OCI-LY1 (cell line): ENCODE measurements at regions not wholly inside any gene's neighbourhood (a gene's known extent, or its start where the extent isn't known, plus 50 kb on each side); places are given as distances from the start of the nearest gene placed in this dataset.

Experiments
- H2AFZ ChIP-seq: fragments of 200-600 bp; sonication (generic), shearing (Covaris generic); 2 replicates; pipeline ENCODE4 v1.6.0; 2014; ENCODE audit warnings: antibody characterized with exemption, mild to moderate bottlenecking, low read length
- H3F3A ChIP-seq: fragments of 200-600 bp; sonication (generic), shearing (Covaris generic); 2 replicates; pipeline ENCODE4 v1.6.0; 2014; ENCODE audit warnings: mild to moderate bottlenecking, antibody characterized with exemption, low read length, moderate library complexity; ENCODE audit not compliant: insufficient read depth
- H3K27ac ChIP-seq: fragments of 200-600 bp; sonication (generic); 2 replicates; pipeline ENCODE4 v1.5.1; 2014; ENCODE audit warnings: low read length, mixed run types, mild to moderate bottlenecking, low read depth; ENCODE audit not compliant: poor library complexity, severe bottlenecking
- H3K27me3 ChIP-seq: fragments of 200-600 bp; sonication (generic); 2 replicates; pipeline ENCODE4 v1.6.0; 2014; ENCODE audit warnings: antibody characterized with exemption, mild to moderate bottlenecking, low read length, moderate library complexity; ENCODE audit not compliant: insufficient read depth
- H3K36me3 ChIP-seq: fragments of 200-600 bp; sonication (generic); 2 replicates; pipeline ENCODE4 v1.6.1; 2014; ENCODE audit warnings: mild to moderate bottlenecking, antibody characterized with exemption, low read length, moderate library complexity, mixed read lengths; ENCODE audit not compliant: insufficient read depth
- H3K4me1 ChIP-seq: fragments of 200-600 bp; sonication (generic); 2 replicates; pipeline ENCODE4 v1.5.1; 2014; ENCODE audit warnings: mild to moderate bottlenecking, low read length, moderate library complexity; ENCODE audit not compliant: insufficient read depth, severe bottlenecking
- H3K4me2 ChIP-seq: fragments of 200-600 bp; sonication (generic), shearing (Covaris generic); 2 replicates; pipeline ENCODE4 v1.6.1; 2014; ENCODE audit warnings: low read length
- H3K4me3 ChIP-seq: fragments of 200-600 bp; sonication (generic); 2 replicates; pipeline ENCODE4 v1.5.1; 2014; ENCODE audit warnings: low read length, low read depth, mild to moderate bottlenecking, mixed read lengths; ENCODE audit not compliant: poor library complexity, severe bottlenecking
- H3K79me2 ChIP-seq: fragments of 200-600 bp; shearing (Covaris generic); 2 replicates; pipeline ENCODE4 v1.6.1; 2016; ENCODE audit warnings: mixed run types, low read length, mixed read lengths; ENCODE audit not compliant: insufficient read depth
- H3K9ac ChIP-seq: fragments of 200-600 bp; sonication (generic), shearing (Covaris generic); 2 replicates; pipeline ENCODE4 v1.6.1; 2014; ENCODE audit warnings: mild to moderate bottlenecking, low read length, mixed read lengths
- H3K9me2 ChIP-seq: fragments of 200-600 bp; sonication (generic), shearing (Covaris generic); 2 replicates; pipeline ENCODE4 v1.6.1; 2014; ENCODE audit warnings: low read depth, mild to moderate bottlenecking, low read length, mixed read lengths
- H3K9me3 ChIP-seq: fragments of 200-600 bp; shearing (Covaris generic); 2 replicates; pipeline ENCODE4 v1.6.1; 2014; ENCODE audit warnings: low read length, mixed read lengths
- H4K20me1 ChIP-seq: fragments of 200-600 bp; sonication (generic), shearing (Covaris generic); 2 replicates; pipeline ENCODE4 v1.6.0; 2016; ENCODE audit warnings: mild to moderate bottlenecking, low read length; ENCODE audit not compliant: insufficient read depth
- CTCF ChIP-seq: fragments of 200-600 bp; sonication (generic), shearing (Covaris generic); IDR thresholded peaks from 2 replicates; pipeline ENCODE4 v1.5.1; 2017; ENCODE audit warnings: mild to moderate bottlenecking, antibody characterized with exemption, low read length, moderate library complexity, mixed read lengths
- EZH2 ChIP-seq: fragments of 200-600 bp; sonication (generic), shearing (Covaris generic); IDR thresholded peaks from 2 replicates; pipeline ENCODE4 v1.8.0; 2017; ENCODE audit warnings: borderline replicate concordance, mixed run types, mild to moderate bottlenecking, antibody characterized with exemption, low read length, moderate library complexity, mixed read lengths

- Histone ChIP-seq H4K20me1 (no peaks in the 10 kb centered on the region), H3K4me2 (no peak overlapping the region), H3K27ac (no peak overlapping the region), H3K27me3 (no peaks in the 10 kb centered on the region), H3K9ac (no peak overlapping the region), H3K36me3 (no peaks in the 10 kb centered on the region), H2AFZ (no peak overlapping the region), H3F3A (no peaks in the 10 kb centered on the region), H3K4me3 (no peak overlapping the region), H3K9me3 (no peaks in the 10 kb centered on the region), H3K79me2 (no peaks in the 10 kb centered on the region), H3K4me1 (no peaks in the 10 kb centered on the region), H3K9me2 (no peaks in the 10 kb centered on the region)
- no peak for TF ChIP-seq EZH2
- no peak for TF ChIP-seq CTCF
Measured at GRCh38 chr16:8096211-8096610, 494.1 kb downstream of the TMEM114 start.

- Histone ChIP-seq H3K27me3 (no peaks in the 10 kb centered on the region), H3K4me1 (no peaks in the 10 kb centered on the region), H3K9me3 (no peaks in the 10 kb centered on the region), H3K79me2 (no peaks in the 10 kb centered on the region), H3K4me2 (no peak overlapping the region), H3F3A (no peaks in the 10 kb centered on the region), H4K20me1 (no peaks in the 10 kb centered on the region), H3K27ac (no peak overlapping the region), H3K36me3 (no peaks in the 10 kb centered on the region), H3K9me2 (no peaks in the 10 kb centered on the region), H2AFZ (no peak overlapping the region), H3K9ac (no peak overlapping the region), H3K4me3 (no peak overlapping the region)
- TF ChIP-seq EZH2, result no peak
- no peak for TF ChIP-seq CTCF
Measured at GRCh38 chr16:8094696-8095095, 495.6 kb downstream of the TMEM114 start.

GRCh38 chr16:8088820-8089338 is 501.4 kb downstream of the TMEM114 start:
- Histone ChIP-seq H3K9ac (no peak overlapping the region), H3K4me3 (no peak overlapping the region), H3K79me2 (no peaks in the 10 kb centered on the region), H4K20me1 (no peaks in the 10 kb centered on the region), H3K9me3 (no peaks in the 10 kb centered on the region), H3K27me3 (no peaks in the 10 kb centered on the region), H3K36me3 (no peaks in the 10 kb centered on the region), H2AFZ (no peak overlapping the region), H3K4me2 (no peak overlapping the region), H3K4me1 (no peaks in the 10 kb centered on the region), H3K9me2 (no peaks in the 10 kb centered on the region), H3K27ac (no peak overlapping the region), H3F3A (no peaks in the 10 kb centered on the region)
- TF ChIP-seq EZH2 (no peak), CTCF (no peak)
